GM21515 (cell line): ENCODE measurements at regions not wholly inside any gene's neighbourhood (a gene's known extent, or its start where the extent isn't known, plus 50 kb on each side); places are given as distances from the start of the nearest gene placed in this dataset.
"Not testable (repeated sequence)": the region's sequence is repeated elsewhere in the genome, so short reads cannot be mapped to it uniquely, and the experiment has no call there.

Source experiments
- ATAC-seq: cut with Tn5 transposase; IDR thresholded peaks from one replicate; pipeline ENCODE4 v1.9.1; 2021; ENCODE audit not compliant: unreplicated experiment

DNA sequence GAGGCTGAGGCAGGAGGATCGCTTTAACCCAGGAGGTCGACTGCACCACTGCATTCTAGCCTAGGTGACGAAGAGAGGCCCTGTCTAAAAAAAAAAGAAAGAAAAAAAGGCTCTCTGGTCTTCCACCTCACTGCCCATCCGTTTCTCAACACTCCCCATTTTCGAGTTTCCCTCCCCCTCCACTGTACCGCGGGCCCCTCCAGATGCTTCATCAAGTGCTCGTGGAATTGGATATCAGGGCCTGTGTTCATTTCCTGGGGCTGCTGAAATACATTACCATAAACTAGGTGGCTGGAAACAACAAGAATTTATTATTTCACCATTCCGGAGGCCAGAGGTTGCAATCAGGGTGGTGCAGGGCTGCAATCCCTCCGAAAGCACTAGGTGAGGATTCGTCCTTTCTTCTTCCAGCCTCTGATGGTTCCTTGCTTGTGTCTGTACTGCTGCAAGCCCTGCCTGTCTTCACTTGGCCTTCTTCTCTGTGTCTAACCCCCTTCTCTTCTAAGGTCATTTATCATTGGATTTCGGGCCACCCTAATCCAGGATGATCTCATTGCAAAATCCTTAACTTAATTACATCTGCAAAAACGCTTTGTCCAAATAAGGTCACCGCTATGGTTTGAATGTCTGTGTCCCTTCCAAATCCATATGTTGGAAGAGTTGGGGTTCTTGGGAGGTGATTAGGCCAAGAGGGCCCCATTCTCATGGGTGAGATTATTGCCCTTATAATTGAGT lies 135.1 kb downstream of the CRLF3 start:
- not testable (repeated sequence) for ATAC-seq

DNA sequence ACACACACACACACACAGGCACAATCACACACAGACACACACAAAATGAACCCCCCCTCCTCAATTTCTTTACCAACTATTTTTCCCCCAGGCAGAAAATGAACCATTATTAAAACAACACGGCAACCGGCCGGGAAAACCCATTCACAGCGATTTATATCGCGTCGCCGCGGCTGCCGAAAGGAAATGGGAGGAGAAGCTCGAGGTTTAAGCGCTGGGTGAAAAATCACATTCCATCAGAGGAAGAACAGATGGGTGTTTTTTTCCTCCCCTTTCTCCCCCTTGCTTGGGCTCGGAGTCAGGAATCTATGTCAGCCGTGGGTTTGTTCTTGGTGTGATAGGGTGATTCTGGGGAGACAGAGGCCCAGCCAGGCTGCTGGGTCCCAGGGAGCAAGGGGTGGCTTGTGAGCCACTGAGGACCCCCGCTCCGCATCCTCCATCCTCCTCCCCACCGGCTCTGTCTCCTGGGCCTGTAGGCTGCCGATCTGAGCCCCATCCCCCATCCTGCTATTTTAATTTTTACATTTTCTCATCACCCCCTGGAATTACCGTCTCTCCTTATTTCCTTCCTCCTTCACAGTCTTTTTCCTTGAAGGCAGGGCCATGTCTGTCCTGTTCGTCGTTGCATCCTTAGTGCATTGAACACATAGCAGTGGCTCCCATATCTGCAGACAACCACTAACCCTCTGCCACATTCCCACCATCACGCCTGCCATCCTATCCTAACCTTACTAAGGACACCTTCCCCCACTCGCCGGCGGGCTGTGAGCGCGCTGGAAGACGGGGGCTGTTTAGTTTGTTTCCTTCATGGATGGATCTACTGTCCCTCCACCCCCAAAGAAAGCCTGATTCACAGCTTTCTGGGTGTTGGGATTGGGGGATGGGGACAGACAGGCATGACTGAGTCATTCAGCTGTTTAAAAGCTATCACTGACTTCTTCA lies 137.7 kb downstream of the CRLF3 start:
- not testable (repeated sequence) for ATAC-seq

GRCh38 chr17:30682280-30682679 lies 142.2 kb downstream of the CRLF3 start:
- ATAC-seq, result not testable (repeated sequence)

DNA sequence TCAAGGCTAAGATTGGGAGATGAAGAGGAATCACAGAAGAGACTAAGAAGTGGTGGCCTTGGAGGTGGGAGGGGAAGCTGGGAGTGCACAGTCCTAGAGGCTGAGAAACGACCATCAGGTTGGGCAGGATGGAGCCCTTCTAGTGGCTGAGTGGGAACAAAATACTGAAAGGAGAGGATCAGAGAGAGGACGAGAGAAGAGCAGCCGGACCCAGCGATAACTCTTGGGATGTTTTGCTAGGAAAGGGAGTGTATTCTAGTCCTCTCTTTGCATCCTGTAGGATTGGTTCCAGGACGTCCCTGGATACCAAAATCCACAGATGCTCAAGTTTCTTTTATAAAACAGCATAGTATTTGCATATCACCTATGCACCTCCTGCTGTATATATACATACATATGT lies 143.8 kb downstream of the CRLF3 start:
- ATAC-seq, result not testable (repeated sequence)

DNA sequence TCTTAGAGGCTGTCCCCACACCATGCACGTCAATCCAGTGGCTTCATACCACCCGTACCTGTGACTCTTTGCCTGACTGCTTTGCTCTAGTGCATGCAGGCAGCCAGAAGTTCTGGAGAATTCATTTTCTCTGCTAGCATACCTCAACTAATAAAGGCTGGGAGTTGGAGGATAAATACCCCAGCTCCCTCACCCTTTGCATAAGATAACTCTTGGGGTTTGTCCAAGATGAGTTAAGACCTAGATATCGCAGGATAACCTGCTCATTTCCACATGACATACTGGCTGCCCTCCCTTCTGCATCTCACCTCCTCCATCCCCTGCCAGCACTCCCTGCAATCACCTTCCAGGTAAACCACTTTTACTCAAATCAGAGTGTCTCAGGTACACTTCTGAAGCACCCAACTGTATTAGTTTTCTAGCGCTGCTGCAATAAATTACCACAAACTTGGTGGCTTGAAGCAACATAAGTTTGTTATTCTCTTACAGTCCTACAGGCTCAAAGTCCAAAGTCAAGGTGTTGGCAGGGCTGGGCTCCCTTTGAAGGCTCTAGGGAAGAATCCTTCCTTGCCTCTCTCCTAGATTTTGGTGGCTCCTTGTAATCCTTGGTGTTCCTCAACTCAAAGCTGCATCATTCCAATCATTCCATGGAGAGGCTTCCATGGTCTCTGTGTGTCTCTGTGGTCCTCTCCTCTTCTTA lies 146.8 kb downstream of the CRLF3 start:
- no peak for ATAC-seq

DNA sequence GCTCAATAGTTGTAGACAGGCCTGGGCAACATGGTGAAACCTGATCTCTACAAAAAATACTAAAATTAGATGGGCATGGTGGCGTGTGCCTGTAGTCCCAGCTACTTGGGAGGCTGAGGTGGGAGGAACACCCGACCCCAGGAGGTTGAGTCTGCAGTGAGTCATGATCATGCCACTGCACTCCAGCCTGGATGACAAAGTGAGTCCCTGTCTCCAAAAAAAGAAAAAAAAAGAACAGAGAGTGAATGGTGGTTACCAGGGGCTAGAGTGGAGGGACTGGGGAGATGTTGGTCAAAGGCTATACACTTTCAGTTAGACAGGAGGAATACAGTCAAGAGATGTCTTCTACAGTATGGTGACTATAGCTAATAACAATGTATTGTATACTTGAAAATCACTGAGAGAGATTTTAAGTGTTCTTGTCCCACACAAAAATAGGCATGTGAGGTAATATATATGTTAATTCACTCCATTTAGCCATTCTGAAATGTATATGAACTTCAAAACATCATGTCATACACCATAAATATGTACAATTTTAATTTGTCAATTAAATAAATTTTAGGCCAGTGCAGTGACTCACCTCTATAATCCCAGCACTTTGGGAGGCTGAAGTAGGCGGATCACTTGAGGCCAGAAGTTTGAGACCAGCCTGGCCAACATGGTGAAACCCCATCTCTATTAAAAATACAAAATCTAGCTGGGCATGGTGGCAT lies 148.6 kb downstream of the CRLF3 start:
- not testable (repeated sequence) for ATAC-seq

DNA sequence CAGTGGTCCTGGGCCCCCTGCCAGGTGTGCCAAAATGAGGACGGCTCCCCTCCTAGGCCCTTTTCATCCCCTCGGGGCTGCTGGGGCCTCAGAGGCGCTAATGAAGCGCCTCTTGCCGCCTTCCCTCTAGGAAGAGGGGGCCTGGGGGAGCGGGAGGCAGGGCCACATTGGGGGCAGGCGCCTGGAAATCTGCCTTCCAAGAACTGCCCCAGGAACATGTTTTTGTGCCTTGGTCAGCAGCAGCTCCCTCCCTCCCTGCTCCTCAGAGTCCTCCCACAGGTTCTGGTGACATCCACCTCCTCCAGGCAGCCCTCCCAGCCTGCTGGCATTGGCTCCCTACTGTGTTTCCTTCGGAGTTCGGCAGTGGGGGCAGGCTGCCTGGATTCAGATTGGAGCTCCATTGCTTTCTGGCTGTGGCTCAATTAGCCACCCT lies 155.3 kb downstream of the CRLF3 start:
- ATAC-seq, result not testable (repeated sequence)

DNA sequence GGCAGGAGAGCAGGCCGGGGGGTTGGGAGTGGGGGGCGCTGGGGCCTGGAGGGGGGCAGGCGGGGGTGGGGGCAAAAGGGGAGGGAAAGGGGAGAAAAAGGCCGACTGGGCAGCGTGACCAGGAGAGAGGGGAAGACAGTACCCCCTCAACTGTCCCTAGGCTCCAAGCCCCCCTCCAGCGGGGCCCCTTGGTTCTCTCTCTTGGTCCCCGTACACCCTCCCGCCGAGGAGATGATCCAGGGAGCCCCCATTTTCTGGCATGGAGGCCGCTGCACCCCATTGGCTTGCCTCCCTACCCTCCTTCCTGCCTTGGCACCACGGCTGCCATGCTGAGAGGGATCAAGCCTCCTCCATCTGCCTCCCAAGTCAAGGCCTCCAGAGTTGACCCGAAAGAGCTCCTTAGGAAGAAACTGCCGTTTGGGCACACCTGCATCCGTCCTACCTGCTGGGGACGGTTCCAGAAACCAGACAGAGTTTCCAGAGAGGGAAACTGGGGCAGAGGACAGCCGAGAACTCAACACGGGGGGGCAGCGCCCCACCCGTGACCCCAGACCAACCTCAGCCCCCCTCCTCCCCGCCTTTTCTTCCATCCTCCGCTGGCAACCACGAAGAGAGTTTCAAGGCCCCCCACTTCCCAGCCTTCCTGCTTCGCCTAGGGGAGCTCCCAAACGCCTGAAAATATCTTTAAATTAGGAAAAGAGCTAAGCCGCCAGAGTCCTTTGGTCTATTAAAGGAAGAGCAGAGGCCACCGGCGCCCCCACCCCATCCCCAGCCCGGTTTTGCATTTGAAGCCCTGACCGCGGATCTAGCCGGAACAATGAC lies 155.9 kb downstream of the CRLF3 start:
- not testable (repeated sequence) for ATAC-seq

GRCh38 chr17:30667657-30668359 lies 156.7 kb downstream of the CRLF3 start:
- ATAC-seq, result not testable (repeated sequence)

DNA sequence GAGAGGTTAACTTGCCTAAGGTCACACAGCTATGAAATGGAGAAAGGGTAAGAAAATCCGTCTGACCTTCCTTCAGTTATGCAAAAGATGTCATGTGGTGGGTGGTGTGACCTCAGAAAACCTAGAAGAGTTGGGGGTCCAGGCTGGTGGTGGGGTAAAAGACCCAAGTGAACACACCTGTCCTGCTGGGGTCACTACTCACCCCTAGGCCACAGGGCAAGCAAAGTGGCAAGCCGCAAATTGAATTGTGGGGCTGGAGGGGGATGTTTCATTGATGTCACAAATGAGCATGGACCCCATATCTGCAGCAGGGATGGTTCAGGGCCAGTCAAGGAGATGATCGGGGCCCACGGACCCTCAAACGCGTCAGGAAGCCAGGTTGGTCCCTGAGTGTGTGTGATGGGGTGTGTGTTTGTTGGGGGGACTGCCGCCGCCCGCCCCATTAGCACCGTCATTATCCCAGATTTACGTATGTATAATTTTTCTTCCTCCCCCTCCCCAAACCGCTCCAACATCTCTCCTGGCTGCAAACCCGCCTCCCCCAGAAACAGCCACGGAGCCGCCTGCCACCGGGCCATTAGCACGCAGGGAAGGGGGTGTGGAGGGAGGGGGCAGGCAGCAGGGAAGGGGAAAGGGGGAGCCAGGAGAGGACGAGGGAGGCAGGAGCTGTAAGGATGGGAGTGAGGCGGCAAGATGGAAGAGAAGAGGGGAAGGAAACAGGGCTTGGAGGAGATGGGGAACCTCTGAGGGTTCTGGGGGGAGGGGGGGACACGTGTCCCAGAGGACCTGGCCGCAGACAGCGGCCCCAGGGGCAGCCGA lies 157.4 kb downstream of the CRLF3 start:
- ATAC-seq, result not testable (repeated sequence)

DNA sequence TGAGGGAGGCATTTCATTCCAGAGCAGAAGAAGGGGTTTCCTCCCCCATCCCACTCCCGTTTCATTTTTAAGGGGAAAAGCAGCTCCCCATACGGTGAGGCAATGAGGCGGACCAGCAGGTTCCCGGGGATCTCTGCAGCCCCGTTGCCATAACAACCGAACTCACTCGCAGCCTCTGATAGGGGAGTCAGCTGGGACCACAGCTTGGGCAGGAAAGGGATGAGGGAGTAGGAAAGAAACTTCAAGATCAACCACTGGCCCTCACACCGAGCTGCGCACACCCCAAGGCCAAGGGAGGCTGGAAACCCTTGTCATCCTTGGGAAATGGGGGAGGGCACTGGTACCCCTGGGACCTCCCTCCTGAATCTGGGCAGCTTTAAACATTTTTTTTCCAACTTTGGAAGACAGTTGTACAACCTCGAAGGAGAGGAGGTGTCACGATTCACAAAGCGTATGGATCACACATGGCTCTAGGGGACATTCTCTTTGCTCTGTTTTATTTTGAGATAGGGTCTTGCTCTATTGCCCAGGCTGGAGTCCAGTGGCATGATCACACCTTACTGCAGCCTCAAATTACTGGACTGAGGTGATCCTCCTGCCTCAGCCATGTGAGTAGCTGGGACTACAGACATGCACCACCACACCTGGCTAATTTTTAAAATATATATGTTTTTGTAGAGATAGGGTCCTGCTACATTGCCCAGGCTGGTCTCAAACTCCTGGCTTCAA lies 160.6 kb downstream of the CRLF3 start:
- not testable (repeated sequence) for ATAC-seq

DNA sequence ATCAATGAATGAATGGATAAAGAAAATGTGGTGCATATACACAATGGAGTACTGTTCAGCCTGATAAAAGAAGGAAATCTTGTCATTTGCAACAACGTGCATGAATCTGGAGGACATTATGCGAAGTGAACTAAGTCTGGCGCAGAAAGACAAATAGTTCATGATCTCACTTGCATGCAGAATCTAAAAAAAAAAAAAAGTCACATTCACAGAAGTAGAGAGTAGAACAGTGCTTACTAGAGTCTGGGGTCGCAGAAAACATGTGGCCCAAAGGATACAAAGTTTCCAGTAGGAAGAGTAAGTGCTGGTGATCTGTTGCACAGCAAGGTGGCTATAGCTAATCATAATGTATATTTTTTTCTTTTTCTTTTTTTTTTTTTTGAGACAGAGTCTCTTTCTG lies 167.3 kb downstream of the CRLF3 start:
- not testable (repeated sequence) for ATAC-seq

- ATAC-seq, result not testable (repeated sequence)
Measured at GRCh38 chr17:30653038-30653437, 171.5 kb downstream of the CRLF3 start.

GRCh38 chr17:30650149-30650548 lies 172.9 kb downstream of the GOSR1 start:
- not testable (repeated sequence) for ATAC-seq

- ATAC-seq, result not testable (repeated sequence)
Measured at GRCh38 chr17:30648015-30648620, 170.9 kb downstream of the GOSR1 start.

GRCh38 chr17:30645875-30646274 lies 168.7 kb downstream of the GOSR1 start:
- not testable (repeated sequence) for ATAC-seq

- ATAC-seq, result not testable (repeated sequence)
Measured at GRCh38 chr17:30644713-30645112, 167.5 kb downstream of the GOSR1 start.
